Loucy (cell line): ENCODE measurements at regions not wholly inside any gene's neighbourhood (a gene's known extent, or its start where the extent isn't known, plus 50 kb on each side); places are given as distances from the start of the nearest gene placed in this dataset.

ENCODE experiments used
- EZH2phosphoT487 ChIP-seq: fragments of 200-600 bp; IDR thresholded peaks from 2 replicates; pipeline ENCODE4 v1.6.1; 2018; ENCODE audit warnings: antibody characterized with exemption, mild to moderate bottlenecking, moderate library complexity, borderline replicate concordance
- TF ChIP-seq, protein P1 (sequence below): fragments of 200-600 bp; sonication (generic); conservative IDR thresholded peaks from 2 replicates; pipeline ENCODE4 v1.5.1; 2014; ENCODE audit warnings: mild to moderate bottlenecking, antibody characterized with exemption, low read length

DNA sequence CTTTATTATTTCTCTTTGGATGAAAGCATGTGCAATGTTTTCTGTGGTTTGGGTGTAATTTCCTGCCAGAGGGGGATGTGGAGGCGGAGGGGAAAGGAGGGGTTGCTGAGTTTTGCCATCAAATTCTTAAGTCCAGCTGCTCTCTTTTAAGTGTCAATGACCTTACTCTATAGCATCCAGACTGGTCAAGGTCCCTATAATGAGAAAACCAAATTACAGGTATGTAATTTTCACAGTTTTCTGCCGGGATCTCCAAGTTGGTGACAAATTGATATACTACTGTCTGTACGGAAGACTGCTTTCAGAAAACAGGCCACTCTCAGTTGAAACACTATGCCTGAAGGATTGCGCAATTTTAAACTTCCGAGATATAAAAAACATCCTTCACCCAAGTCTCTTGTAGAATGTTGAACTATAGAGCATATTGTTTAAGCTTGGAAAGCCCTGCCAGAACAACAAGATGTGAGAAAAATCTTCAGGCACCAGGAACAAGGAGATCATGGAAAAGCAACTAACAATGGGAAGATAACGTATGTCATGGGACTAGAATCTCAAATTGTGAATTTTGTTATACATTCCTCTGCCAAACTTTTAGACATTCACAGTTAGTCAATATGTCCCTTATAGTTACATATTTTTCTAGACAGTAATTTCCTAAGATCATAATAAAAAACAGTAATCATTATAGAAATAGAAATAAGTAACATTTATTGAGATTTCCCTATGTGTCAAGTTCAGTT lies 300.7 kb upstream of the SATB1 start:
- TF ChIP-seq, protein P1, sequence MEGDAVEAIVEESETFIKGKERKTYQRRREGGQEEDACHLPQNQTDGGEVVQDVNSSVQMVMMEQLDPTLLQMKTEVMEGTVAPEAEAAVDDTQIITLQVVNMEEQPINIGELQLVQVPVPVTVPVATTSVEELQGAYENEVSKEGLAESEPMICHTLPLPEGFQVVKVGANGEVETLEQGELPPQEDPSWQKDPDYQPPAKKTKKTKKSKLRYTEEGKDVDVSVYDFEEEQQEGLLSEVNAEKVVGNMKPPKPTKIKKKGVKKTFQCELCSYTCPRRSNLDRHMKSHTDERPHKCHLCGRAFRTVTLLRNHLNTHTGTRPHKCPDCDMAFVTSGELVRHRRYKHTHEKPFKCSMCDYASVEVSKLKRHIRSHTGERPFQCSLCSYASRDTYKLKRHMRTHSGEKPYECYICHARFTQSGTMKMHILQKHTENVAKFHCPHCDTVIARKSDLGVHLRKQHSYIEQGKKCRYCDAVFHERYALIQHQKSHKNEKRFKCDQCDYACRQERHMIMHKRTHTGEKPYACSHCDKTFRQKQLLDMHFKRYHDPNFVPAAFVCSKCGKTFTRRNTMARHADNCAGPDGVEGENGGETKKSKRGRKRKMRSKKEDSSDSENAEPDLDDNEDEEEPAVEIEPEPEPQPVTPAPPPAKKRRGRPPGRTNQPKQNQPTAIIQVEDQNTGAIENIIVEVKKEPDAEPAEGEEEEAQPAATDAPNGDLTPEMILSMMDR = no peak
- TF ChIP-seq EZH2phosphoT487 = no peak
